ENCODE measurements at regions not wholly inside any gene's neighbourhood (a gene's known extent, or its start where the extent isn't known, plus 50 kb on each side); places are given as distances from the start of the nearest gene placed in this dataset.
A peak's percentile ranks its signal among the peaks of the same experiment; 100 is the strongest.
"Not testable (repeated sequence)": the region's sequence is repeated elsewhere in the genome, so short reads cannot be mapped to it uniquely, and the experiment has no call there.

DNA sequence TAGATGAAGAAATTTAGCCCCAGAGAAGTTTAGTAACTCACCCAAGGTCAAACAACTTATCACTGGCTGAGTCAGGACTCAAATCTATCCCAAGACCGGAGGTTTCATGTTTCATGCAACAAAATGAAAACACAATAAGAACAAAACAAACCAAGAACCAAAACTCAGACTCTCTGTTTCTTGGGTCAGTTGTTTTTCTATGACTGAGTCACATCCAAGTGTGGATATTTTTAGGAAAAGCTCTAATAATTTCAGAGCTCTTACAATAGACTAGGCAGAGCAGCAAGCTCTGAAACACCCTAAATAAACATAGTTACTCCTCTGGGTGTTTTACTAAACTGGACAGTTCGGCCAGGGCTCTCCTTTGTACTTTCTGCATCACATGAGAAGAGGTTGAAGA lies 87.6 kb upstream of the PRB2 start:
- intact Hi-C loops (cut with DNase I), result loop anchor here (10.0 kb wide), 1 partner anchor 708 kb away; no protein-coding TSS in a partner anchor
- Histone ChIP-seq H3K27me3 (no peaks in the 10 kb centered on the region), H3K4me1 (no peaks in the 10 kb centered on the region), H3K4me3 (no peak overlapping the region), H3K9me3 (no peaks in the 10 kb centered on the region), H3K36me3 (no peaks in the 10 kb centered on the region), H3K27ac (no peak overlapping the region)
- TF ChIP-seq, protein P1, sequence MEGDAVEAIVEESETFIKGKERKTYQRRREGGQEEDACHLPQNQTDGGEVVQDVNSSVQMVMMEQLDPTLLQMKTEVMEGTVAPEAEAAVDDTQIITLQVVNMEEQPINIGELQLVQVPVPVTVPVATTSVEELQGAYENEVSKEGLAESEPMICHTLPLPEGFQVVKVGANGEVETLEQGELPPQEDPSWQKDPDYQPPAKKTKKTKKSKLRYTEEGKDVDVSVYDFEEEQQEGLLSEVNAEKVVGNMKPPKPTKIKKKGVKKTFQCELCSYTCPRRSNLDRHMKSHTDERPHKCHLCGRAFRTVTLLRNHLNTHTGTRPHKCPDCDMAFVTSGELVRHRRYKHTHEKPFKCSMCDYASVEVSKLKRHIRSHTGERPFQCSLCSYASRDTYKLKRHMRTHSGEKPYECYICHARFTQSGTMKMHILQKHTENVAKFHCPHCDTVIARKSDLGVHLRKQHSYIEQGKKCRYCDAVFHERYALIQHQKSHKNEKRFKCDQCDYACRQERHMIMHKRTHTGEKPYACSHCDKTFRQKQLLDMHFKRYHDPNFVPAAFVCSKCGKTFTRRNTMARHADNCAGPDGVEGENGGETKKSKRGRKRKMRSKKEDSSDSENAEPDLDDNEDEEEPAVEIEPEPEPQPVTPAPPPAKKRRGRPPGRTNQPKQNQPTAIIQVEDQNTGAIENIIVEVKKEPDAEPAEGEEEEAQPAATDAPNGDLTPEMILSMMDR (IDR thresholded peaks at IDR 0.05), result no peak
- TF ChIP-seq POLR2AphosphoS5 (IDR thresholded peaks at IDR 0.05; ENCODE audit: insufficient read depth in 1 of 2, low read depth in 1 of 2), result no peak
- no peak for DNase-seq (ENCODE audit: extremely low spot score in 2 of 2)

DNA sequence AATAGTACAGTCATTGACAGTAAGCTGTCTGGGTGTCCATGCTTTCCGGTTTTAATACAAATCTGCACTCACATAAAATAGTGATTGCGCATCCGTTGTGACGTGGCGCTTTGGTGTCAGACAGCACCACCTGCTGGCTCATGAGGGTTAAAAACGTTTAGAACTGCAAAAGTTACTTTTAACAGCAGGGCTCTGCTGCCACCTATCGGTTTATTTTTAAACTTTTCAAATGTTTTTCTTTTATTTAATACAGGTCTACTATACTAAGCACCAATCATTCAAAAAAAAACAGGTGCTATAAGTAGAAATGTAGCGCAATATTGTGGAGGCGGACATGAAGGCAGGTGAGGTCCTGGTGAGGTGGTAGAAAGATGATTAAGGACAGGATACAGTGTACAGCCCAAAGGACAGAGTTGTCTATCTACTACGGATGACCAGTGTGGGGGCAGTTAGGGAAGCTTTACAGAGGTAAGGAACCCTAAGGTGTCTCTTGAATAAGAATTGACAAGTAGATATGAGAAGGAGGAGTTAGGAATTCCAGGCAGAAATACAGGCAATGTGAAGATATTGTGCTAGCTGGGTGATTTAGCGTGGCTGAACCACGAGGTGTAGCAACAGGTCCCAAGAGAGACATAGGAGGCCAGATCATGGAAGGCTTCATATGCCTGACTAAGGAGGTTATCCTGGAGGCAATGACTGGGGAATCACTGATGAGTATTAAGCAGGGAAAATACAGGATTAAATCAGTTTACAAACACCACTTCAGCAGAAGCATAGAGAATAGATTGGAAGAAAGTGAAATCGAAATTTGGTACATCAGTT lies 91.5 kb upstream of the PRB2 start:
- TF ChIP-seq, protein P1 (IDR thresholded peaks at IDR 0.05), result peak; percentile 69 to 94 (median 91)
- TF ChIP-seq POLR2A (IDR thresholded peaks at IDR 0.05) (no peak), POLR2AphosphoS5 (IDR thresholded peaks at IDR 0.05; ENCODE audit: insufficient read depth in 1 of 2, low read depth in 1 of 2) (peak in 1 of 2 donors; percentile 31)
- no peaks in the 10 kb centered on the region for H3K36me3 ChIP-seq

DNA sequence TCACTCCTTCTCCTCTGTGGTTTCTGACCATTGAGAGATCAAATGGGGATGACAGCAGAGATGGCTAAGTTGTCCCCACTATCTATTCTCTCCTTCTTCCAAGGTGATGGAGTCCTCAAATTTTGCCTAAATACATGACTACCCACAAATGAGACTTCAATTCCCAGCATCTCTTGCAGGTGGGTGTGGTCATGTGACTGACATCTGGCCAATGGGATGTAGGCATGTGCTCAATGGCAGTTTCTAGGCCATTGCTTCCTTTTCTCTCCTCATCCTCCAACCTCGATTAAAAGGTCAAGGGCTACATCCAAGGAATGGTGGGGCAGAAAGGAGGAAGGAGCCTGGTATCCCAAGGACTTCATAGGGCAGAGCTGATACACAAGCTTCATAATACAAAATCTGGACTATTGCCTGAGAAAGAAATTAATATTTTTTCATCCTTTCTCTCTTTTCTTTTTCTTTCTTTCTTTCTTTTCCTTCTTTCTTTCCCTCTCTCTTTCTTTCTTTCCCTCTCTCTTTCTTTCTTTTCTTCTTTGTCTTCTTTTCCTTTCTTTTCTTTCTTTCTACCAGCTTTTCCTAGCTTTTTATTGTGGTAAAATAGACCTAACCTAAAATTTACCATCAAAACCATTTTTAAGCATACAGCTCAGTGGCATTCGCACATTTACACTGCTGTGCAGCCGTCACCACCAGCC lies 100.9 kb upstream of the PRB2 start:
- Histone ChIP-seq H3K36me3 (no peaks in the 10 kb centered on the region), H3K4me1 (no peaks in the 10 kb centered on the region), H3K27ac (no peak overlapping the region), H3K4me3 (no peak overlapping the region), H3K27me3 (no peaks in the 10 kb centered on the region), H3K9me3 (no peaks in the 10 kb centered on the region)
- intact Hi-C loops (cut with DNase I), result no loop called here
- DNase-seq (ENCODE audit: extremely low spot score in 2 of 2), result no peak
- TF ChIP-seq POLR2AphosphoS5 (IDR thresholded peaks at IDR 0.05; ENCODE audit: insufficient read depth in 1 of 2, low read depth in 1 of 2) (no peak), POLR2A (IDR thresholded peaks at IDR 0.05) (no peak)
- TF ChIP-seq, protein P1 (IDR thresholded peaks at IDR 0.05), result no peak

More for the DNA sequence above, 91.5 kb upstream of the PRB2 start:
- intact Hi-C loops (cut with DNase I), result loop anchor here (10.0 kb wide), 1 partner anchor 712 kb away; no protein-coding TSS in a partner anchor
- Histone ChIP-seq H3K9me3 (no peaks in the 10 kb centered on the region), H3K4me3 (no peak overlapping the region), H3K27ac (no peak overlapping the region), H3K4me1 (no peaks in the 10 kb centered on the region), H3K27me3 (no peaks in the 10 kb centered on the region)
- DNase-seq (ENCODE audit: extremely low spot score in 2 of 2), result no peak

DNA sequence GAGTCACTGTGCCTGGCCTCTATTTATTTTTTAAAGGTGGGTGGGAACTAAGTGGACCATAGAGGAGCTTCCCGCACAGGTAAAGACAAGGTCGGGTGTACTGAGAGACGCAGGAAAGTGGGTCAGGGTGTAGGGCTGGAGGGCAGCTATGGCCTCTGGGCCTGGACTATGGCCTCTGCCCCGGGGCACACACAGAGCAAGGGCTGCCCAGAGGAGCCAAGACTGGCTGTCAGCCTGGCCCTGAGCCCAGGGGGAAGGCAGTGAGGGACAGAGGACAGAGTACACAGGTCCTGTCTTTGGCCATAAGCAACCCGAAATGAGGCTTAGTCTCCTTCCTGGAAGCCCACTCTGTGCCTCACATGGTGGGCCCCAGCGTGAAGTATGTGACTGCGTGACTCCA lies 102.1 kb upstream of the PRB2 start:
- no peak for TF ChIP-seq POLR2A (IDR thresholded peaks at IDR 0.05)
- TF ChIP-seq, protein P1 (IDR thresholded peaks at IDR 0.05), result no peak
- no peak for TF ChIP-seq POLR2AphosphoS5 (IDR thresholded peaks at IDR 0.05; ENCODE audit: insufficient read depth in 1 of 2, low read depth in 1 of 2)
- DNase-seq (ENCODE audit: extremely low spot score in 2 of 2), result no peak
- Histone ChIP-seq H3K4me3 (no peak overlapping the region), H3K27me3 (no peaks in the 10 kb centered on the region), H3K36me3 (no peaks in the 10 kb centered on the region), H3K9me3 (no peaks in the 10 kb centered on the region), H3K27ac (no peak overlapping the region), H3K4me1 (no peaks in the 10 kb centered on the region)
- intact Hi-C loops (cut with DNase I), result no loop called here

DNA sequence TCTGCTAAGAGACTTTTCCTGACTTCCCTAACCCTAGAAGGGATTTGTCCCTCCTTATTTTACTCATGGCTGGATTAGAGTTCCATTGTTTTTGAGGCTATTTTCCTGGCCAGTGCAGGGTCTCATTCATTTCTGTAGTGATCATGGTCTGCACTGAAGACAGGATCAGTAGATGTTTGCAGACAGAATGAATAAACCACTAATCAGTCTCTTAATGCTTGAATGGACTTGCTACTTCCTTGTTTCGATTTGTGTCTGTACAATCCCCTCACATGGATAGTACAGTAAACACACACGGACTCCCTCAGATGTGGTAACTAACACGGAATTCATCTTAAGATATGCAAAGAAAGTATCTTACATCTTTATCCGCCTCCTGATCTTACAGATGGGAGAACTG lies 102.6 kb upstream of the PRB2 start:
- DNase-seq (ENCODE audit: extremely low spot score in 2 of 2), result no peak
- Histone ChIP-seq H3K9me3 (no peaks in the 10 kb centered on the region), H3K4me1 (no peaks in the 10 kb centered on the region), H3K36me3 (no peaks in the 10 kb centered on the region), H3K4me3 (no peak overlapping the region), H3K27ac (no peak overlapping the region), H3K27me3 (no peaks in the 10 kb centered on the region)
- intact Hi-C loops (cut with DNase I), result no loop called here
- TF ChIP-seq POLR2AphosphoS5 (IDR thresholded peaks at IDR 0.05; ENCODE audit: insufficient read depth in 1 of 2, low read depth in 1 of 2) (no peak), POLR2A (IDR thresholded peaks at IDR 0.05) (no peak)
- TF ChIP-seq, protein P1 (IDR thresholded peaks at IDR 0.05), result no peak

DNA sequence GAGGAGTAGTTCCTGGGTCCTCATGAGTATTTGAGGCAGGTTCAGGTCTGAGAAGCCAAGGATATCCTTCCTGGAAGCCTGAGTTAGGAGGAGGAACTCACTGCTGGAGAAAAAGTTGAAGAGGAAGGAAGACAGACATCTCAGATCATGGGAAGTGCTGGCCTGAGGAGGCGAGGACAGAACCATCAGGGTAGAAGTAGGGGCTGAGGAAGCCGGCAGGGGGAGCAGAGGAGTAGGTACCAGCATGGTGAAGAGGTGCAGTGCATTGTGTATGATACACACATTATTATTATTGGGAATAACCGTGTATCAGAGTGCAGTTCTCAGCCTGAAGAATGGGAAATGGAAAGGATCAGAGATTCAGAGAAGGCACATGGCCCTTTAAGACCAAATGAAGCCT lies 103.2 kb upstream of the PRB2 start:
- intact Hi-C loops (cut with DNase I); H3K27me3 ChIP-seq; H3K9me3 ChIP-seq; H3K27ac ChIP-seq; H3K36me3 ChIP-seq; DNase-seq (ENCODE audit: extremely low spot score in 2 of 2); H3K4me1 ChIP-seq; H3K4me3 ChIP-seq: not testable (repeated sequence)

Measured in vagina (tissue), 2 donors.